Stimulated activated CD8-positive, alpha-beta memory T cell treated with anti-CD3 and anti-CD28 coated beads, Interleukin-15, amount 100 ng/mL, for 1 hour (primary cell): ENCODE measurements at regions not wholly inside any gene's neighbourhood (a gene's known extent, or its start where the extent isn't known, plus 50 kb on each side); places are given as distances from the start of the nearest gene placed in this dataset.
"Not testable (repeated sequence)": the region's sequence is repeated elsewhere in the genome, so short reads cannot be mapped to it uniquely, and the experiment has no call there.

Experiments
- DNase-seq: peaks from one replicate; pipeline ENCODE4 v3.0.0-alpha.2; 2020; ENCODE audit warnings: low read depth

DNA sequence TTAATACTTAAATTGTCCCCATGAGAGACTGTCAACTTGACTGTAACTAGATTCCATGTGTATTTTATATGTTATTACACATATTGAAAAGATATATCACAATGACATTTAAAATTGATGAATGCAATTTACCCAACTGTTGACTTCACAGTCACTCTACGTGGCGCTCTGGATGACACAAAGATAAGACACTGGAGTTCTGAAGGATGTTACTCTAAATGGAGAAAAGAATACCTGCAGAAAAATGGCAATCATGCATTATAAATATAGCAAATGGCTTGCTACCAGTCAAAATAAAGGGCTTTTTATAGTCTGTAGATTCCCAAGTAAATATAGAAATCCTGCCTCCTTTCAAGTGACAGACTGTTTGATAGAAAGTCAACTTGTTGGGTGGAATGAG, 143.6 kb upstream of the KLF6 start:
- DNase-seq: no peak

DNA sequence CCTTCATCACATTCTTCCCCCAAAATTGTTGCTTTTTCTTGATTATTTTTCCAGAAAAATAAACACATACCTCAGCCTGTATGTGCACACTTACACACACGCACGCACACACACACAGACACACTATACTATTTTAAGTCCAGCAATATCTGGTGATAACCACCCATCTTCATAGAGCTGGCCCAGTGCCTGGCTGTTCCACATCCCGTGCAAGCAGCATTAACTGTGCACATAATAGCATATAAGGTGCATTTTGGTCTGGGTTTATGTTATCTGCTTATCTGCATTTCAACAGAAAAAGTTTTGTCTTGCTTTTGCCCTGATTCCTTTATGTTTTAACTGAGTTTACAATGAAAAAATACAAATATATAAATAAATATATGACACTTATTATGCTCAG, 143.1 kb upstream of the KLF6 start:
- no peak for DNase-seq

DNA sequence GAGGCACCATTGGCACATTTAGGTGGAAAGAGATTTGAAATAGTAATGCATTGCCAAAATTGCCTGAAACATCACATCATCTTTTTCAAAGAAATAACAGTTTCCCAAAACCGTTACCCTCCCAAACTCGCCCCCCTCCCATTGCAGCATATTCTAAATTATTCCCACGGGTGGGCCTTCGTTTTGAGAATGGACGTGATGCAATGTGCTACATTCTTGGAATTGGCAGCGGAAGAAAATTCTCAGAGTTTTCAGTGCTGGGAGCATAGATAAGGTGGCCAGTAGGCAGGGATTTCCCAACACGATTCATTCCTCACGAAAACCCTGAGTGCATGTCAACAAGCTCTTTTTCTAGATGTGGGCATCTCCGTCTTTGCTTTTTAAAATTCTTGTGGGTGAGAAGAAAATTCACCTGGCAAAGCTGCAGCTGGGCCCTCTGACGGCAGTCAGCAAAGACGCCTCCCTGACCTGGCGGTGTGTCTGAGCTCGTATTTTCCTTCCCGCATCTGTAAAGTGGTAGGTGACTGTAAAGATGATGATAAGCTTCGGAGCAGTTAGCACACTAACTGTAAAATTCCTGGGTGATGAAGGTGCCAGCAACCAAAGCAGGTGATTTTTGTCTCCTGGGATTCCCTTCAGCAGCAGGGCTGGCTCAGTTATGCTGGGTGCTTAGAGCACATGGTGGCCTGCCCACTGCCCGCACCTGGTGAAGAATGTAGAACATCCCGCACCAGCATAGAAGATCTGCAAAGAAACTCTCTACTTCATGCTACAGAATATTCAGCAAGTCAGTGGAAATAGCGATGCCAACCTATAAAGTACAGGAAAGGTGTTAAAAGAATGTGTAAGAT, 141.9 kb upstream of the KLF6 start:
- no peak for DNase-seq

DNA sequence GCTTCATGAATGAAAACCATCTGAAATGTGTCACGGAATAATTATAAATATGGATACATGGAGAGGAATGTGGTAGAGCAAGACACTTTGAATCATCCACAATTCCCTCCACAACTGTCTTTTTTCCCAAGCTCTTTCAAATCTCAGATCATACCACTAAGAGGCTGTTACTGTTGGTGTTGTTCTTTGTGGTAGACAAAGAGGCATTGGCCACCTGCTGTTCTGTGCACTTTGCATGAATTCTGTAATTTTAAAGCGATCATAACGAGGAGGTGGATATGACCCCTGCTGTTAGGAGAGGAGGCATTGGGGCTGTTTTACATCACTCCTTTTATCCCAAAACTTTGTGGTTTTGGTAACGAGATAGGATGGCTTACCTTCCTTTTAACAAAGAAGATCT, 141.2 kb upstream of the KLF6 start:
- DNase-seq: no peak

DNA sequence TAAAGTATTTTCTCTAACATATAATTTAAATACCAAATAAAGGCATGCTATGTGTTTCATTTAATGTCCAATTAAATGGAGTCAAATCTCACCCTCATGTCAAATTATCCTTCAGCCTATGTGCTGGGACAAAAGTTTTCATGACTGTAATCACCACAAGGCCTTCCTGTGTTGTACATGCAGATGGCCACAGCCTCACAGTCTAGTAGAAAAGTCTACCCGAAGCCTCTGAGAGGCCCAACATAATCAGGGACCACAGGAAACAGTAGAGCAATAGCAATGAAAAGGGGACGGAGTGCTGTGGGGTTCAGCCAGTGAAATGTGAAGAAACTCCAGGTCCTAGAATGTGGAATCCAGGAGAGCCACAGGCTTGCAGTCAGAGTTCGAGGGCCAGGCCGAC, 140.2 kb upstream of the KLF6 start:
- no peak for DNase-seq

DNA sequence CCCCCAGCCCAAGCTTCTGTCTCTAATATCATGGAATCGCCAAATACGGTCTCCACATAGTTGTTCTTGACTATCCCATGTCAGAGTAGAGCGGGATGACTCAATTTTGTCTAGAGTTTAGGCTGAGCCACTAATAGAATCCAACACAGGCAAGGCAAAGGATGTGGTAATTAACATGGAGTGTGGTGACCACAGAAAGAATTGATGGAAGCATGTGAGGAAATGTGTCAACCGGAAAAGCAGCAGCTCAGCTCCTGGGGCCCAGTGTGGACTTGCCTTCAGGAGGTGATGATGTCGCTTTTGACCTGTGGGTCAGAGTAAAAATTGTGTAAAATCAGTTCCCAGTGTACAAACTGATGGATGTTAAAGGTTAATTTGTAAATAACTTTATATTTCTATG, 139.3 kb upstream of the KLF6 start:
- no peak for DNase-seq

DNA sequence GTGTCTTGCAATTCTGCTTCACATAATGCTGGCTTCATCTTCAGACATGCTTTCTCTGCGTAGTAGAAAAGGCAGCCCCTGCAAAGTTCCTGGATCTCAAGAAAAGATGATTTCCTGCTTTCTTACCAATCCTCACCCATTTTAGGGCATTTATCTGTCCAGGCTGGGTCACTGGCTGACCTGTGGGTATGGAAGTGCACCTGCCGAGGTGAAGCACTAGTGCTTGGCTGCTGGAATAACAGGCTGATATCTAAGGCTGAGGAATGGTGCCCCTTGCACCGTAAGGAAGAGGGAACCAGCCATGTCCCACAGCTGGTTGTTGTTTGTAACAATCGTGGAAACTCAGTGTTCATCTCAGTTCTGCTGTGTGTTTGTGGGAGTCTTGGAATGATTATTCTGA, 138.0 kb upstream of the KLF6 start:
- no peak for DNase-seq

DNA sequence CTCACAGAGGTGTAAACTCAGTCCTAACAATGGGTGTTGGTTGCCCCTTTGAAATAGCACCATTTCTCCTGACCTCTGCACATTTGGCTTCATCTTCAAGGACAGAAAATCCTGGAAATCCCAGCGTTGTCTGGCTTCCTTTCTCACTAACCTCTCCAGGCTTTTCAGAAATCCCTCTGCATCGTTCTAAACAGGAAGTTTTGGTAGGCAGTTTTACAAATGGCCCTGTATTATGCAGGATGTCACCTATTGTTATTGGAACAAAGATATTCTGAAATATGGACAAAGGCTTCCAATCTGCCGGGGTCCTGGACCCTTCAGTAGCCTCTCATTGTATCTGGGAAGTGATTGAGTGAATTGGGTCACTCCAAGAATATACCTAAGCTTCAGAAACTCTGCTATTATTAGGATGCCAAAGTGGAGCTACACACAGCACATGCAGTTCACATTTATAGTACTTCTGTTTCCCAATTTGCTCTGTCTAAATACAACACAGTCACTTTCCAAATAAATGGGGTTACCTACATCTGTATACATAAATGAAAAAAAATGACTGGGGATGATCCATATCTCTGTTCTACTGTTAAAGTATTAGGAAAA, 134.8 kb upstream of the KLF6 start:
- DNase-seq: no peak

DNA sequence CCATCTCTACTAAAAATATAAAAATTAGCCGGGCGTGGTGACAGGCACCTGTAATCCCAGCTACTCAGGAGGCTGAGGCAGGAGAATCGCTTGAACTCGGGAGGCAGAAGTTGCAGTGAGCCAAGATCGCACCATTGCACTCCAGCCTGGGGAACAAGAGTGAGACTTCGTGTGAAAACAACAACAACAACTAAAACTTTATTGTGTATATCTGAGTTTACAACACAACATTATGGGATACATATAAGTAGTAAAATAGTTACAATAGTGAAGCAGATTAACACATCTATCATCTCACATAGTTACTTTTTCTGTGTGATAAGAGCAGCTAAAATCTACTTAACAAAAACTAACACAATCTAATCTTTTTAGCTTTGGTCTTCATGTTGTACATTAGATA, 132.4 kb upstream of the KLF6 start:
- not testable (repeated sequence) for DNase-seq

DNA sequence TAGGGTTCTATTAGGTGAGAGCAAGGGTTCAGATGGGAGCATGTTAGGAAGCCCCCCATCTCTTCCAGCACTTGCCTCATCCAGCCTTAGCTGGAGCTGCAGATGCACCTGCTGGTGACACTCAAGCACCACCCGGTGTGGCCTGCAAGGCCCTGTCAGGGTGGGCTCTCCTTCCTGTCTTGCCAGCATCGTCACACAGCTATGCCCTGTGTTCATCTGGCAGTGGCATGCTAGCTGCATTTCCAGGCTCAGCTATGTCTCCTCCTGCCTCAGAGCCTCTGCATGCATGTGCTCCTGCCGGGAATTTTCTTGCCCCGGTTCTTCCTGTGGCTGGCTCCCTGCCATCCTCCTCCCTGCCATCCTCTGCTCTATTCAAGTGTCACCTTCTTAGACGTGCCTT, 129.7 kb upstream of the KLF6 start:
- no peak for DNase-seq

DNA sequence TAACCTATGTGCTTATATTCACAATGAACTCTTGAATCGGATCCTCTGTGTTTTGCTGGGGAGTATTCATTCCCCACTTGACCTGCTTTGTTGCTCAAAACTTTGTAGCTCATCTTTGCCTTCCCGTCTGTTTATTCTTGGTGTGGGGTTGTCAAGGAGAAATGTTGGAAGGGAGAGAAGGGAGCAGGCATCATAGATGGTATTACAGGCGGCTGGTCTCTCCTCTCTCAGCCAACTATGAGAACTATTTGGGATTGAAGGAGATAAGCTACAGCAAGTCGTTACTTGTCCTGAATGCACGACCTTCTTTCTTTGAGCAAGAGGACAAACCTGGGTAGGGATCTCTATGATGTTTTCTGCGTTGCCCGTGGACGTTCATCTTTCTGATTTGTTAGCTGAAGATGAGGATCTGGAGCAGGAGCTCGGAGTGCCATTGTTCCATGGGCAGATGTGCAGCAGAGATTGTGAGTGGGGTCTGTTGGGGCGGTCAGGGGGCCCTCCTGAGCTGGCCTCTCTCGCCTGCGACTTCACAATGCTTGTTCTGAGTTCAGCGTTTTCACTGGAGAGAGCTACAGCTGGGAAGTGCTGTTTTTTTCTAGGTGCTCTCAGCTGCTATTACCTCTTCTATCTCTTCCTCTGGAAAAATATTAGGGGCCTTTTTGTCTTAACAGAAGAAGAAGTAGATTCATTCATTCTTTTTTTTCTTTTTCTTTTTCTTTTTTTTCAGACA, 126.9 kb upstream of the KLF6 start:
- no peak for DNase-seq

DNA sequence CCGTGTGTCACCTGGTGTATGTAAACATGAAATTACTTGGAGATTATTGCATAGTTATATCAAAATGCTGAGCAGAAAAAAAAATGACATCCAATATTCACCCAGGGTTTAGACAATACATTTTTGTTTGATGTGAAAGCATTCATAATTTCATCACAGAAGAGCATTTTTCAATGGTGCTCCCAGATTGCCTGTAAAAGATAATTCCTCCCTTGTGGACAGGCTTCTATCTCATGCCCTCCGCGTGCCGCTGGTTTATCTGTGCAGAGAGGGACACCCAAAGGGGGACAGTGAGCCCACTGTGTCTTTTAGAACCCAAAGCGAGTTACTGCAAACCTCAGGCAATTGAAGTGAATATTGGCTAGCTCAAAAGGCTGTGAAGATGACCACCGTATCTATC, 126.2 kb upstream of the KLF6 start:
- DNase-seq: no peak

DNA sequence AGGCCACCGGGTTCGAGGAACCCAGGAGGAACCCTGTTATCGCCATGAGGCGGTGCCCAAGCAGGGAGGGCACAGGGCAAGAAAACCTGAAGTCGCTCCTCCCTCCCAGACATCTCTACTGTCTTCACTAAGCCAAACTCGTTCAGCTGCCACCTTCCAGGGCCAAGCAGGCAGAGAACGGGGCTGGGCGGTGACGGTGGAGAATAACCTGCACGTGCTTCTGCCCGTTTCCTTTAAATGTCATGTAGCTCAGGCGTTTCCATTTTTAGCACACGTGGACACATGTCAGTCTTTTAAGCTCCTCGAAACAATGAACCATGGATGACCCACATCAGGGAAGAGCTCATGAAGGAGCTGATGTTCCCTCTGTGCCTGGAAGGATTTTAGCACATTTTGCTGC, 124.3 kb upstream of the KLF6 start:
- no peak for DNase-seq

DNA sequence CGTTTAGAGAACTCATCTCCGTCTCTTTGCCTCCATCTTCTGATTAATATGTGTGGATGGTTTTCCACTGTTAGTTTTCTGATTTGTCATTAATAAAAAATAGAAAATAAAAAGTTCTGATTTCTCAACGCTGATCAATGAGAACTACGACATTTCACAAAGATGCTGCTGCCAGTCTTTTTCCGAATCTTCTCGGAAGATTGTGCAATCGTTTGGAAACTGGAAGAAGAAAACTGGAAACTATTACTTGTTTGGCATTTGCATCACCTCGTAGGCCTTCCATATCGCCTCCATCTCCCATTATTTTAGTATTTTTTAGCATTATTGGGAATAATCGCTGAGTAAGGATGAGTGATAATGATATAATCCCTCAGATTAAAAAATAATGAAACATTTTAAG, 123.2 kb upstream of the KLF6 start:
- DNase-seq: no peak

DNA sequence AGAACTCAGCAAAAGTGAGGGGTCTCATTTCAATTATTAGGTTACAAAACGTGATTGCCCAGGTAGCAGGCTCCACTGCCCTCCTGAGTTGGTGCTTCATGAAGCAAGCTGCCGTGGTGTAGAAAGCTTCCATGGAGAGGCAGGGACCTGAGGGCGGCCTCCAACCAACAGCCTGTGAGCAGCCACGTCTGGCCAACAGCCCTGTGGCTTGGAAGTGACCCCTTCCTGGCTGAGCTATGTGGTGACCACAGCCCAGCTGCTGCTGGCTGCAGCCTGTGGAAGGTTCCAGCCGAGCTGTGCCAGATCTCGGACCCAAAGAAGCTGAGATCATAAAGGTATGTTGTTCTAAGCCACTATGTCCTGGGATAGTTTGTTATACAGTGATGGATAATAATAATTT, 122.5 kb upstream of the KLF6 start:
- DNase-seq: no peak

DNA sequence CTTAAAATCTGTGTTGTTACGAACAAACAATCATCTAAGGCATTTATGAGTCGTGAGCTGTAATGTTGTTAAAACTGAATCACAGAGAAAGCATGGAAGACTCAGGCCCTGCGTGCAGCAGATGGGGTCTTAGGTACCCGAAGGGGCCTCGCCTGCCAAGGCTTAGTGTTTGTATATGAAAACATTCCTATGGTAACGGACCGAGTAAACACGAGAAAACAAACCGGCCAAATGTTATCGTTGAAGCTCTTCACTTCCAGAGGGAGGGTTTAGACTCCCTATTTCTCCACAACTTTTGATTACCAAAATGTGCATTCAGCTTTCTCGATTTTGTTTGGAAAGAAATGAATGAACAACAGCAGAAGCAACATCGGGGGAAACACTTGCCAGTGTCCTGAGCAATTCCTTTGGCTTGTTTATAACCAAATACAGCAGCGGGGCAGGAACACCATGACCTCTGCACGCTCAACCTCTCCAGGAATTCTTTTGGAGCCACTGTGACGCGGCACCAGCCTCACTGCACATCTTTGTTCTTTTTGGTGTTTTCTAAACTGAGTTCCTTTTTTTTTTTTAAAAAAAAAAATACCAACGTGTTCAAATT, 121.6 kb upstream of the KLF6 start:
- no peak for DNase-seq

DNA sequence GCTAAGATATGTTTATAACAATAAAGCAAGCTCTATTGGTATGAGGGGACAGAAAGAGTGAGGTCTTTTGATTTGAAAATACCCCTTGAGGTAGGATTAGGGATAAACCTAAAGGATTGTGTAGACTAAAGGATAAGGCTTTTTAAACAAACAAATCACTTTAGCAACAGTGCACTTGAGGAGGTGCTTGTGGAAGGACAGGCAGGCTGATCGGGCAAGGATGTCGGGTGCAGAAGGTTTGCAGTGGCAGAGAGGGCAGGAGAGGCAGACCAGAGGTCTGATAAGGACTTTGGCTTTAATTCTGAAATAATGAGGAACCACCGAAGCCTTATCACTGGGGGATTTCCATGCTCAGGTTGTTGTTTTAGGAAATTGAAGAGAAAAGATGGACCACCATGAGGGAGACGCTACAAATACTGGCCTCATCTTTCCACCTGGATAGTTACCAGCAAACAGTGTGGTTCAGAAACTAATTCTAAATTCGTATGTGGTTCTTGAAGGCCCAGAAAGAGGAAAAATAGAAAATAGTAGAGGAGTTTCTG, 119.5 kb upstream of the KLF6 start:
- DNase-seq: no peak

DNA sequence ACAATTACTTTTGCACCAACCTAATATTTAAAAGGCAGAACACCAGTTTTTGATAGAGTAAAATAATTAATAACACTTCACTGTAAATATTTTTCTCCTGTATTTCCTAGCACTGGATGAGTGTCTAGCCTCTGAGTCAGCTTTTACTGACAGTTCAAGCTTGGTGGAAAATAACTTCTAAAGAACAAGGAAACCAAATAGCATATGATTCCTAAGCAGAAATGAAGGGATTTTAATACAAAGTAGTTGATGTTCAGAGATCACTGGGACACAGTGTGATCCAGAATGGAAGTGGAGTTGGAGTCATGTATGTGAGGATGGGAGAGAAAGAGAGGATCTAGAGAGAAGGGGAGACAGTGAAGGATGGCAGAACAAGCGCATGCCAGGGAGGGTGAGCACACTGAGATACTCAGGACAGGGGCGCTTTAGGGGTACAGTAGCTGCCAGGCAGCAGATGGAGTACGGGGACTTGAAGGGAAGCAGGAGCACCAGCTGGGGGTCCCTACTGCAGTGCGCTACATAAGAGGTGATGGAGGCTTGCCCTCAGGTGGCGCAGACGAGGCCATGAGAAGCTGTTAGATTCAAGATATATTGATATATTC, 117.9 kb upstream of the KLF6 start:
- no peak for DNase-seq

DNA sequence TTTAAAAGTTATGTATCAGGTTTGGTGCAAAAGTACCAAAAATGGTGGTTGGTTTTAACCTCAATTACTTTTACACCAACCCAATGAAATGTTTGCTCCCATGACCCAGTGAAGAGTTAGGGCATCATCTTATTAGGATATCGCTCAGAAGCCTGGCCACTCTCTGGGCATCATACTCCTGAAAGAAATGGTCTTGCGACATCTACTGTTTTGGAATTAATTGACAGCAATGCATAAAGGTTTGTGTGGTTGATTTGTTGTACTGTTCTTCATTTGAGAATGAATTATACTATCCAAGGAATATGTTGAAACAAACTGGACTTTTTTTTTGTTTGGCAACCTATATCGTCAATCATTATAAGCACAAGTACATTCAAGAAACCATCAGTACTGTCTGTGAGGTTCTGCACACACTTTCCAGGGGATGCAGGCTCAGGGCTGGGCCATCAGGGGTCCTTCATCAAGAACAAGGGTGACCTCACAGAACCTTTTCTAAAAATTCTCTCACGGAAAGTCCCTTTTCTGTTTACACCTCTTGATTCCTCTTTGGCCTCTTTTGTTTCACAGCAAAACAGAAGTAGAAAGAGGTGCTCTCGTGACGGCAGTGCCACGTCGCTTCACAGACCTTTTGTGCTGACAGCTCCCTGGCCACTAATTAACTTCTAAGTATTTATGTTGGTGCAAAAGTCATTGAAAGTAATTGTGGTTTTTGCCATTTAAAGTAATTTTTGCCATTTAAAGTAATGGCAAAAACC, 117.2 kb upstream of the KLF6 start:
- no peak for DNase-seq

DNA sequence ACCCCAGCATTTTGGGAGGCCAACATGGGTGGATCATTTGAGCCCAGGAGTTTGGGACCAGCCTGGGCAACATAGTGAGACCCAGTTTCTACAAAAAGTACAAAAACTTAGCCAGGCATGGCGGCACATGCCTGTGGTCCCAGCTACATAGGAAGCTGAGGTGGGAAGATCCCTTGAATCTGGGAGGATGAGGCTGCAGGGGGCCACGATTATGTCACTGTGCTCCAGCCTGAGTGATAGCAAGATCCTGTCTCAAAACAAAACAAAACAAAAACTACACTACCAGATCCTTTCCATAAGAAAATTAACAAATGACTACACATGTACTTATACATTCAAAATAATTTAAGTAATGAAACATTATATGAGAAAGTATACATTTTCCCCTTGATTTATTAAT, 116.4 kb upstream of the KLF6 start:
- DNase-seq: no peak

DNA sequence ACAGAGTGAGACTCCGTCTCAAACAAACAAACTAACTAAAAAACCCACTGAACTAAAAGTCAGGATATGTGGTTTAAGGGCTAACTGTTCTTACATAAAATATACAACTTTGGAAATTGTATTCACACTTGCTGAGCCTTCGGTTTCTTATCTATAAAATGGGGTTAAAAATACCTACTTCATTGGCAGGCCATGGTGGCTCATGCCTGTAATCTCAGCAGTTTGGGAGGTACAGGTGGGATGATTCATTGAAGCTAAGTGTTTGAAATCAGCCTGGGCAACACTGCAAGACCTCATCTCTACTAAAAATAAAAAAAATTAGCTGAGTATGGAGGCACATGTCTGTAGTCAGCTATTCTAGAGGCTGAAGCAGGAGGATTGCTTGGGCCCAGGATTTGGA, 115.4 kb upstream of the KLF6 start:
- no peak for DNase-seq

DNA sequence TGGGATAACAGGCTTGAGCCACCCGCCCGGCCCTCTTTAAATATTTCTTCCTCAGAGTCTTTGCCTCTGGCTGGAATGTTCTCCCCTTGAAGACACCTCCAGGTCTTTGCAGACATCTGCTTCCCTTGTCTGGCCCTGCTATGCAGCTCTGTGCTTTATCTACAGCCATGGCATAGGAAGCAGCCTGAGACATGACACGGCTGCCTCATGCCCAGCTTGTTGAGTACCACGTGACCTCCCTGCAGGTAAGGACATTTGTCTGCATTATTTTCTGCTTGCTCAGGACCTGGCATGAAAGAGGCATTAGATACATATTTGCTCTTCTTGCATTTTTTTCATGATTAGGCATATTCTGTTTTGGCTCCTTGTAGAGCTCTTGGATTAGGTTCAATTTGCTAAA, 113.8 kb upstream of the KLF6 start:
- no peak for DNase-seq
